ENCODE measurements at regions not wholly inside any gene's neighbourhood (a gene's known extent, or its start where the extent isn't known, plus 50 kb on each side); places are given as distances from the start of the nearest gene placed in this dataset.
"Not testable (repeated sequence)": the region's sequence is repeated elsewhere in the genome, so short reads cannot be mapped to it uniquely, and the experiment has no call there.

DNA sequence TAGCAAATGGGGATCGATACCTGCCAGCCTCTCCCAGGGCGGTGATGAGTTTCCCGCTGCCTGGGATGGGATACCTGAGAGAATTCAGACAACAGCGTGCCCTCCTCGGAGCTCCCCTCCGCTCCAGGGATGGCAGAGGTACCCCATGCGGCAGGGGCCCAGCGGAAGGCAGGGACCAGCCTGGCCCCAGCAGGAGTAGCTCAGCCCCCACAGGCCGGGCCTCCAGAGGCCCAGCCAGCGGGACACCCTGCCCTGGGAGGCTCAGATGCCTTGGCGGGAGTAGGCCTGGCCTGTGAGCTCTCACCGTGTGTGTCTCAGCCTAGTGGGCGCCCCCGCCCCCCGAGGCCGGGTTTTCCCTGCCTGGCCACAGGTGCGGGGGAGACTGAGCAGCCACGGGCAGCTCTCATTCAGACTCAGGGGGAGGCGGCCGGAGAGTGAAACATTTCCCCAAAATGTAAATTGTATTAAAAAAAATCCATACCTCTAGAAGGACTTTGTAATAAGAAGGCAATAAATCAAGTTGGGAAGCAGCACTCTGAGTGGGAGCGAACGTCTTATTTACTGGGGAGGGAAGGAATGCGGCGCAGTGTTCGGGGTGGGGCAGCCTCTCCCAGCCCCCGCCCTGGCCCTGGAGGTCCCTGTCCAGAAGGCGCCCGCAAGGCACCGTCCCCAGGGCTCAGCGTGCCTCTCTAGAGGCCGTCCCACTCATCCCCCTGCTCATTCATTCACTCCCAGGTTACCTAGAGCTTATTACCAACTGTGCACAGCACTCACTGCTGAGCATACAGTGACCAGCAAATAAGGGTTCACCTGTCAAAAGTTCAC, 888.0 kb downstream of the BRD1 start:
- DNase-seq: no peak

DNA sequence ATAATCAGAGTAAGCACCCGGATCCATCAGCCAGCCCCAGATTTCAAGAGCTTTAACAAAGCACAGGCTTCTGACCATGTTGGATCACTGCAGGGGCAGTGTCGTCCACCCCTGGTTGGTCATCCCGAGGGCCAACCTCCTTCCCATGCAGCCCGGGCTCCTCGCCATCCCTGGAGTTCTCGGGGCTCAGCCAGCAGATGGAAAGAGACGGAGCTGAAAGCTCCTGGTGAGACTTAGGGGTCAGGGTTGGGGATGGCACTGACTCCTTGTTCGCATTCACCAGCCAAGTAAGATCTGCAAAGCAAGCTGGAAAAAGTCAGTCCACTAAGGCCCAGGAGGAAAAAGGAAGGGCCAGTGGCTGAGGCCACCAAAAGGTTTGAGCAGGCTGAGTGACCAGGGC, 888.9 kb downstream of the BRD1 start:
- no peak for DNase-seq

DNA sequence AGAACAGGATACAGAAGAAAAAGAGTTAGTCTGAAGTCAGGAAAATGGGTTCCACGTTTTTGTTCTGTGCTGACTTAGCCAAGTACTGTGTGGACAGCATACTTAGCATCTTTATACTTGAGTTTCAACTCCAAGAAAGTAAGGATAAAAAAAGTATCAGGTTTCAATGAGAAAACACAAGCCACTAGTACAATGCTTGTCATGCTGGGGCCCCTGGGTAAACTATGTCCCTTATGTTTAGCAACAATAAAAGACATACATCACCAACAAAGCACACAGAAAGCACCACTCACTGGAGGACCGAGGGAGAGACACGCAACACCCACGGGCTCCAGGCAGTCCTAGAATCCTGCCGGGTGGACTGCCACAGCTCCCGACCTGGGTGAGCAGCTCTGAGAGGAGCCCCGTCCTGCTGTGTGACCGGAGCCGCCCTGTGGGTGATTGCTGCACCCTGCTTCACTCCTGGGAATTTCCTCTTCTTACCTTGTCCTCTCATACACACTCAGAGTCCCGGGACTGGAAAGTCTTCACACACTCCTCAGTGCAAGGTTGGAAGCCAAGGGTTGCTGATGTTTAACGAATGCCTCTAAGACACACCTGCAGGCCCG, 890.5 kb downstream of the BRD1 start:
- no peak for DNase-seq

DNA sequence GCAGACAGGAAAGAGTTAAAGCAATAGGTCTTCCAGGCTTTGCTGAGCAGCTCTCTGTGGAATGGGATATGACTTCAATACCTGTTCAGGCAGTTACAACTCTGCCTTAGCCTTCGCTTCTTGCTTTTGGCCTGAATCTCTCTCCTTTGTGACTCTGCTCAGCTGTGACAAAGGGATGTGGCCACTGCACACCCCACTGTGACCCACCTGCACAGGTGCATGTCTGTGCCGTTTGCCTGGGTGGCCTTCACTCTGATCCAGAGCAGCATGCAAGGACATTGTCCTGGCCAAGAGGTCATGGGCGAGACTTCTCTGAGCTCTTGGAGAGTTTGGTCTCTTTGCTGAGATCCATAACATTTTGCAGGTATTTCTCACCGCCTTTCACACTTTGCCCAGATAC, 891.3 kb downstream of the BRD1 start:
- no peak for DNase-seq

DNA sequence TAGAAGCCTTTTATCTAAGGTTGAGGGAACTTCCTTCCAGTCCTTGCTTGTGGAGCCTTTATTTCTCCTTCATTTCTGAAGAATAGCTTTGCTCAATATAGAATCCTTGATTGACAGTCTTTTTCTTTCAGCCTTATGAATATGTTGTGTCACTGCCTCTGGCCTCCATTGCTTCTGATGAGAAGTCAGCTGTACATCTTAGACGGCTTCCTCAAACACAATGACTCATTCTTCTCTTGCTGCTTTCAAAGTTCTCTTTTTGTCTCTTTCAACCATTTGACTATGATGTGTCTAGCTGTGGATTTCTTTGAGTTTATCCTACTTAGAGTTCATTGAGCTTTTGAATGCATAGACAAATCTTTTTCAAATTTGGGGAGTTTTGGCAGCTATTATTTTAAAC, 893.2 kb downstream of the BRD1 start:
- no peak for DNase-seq

DNA sequence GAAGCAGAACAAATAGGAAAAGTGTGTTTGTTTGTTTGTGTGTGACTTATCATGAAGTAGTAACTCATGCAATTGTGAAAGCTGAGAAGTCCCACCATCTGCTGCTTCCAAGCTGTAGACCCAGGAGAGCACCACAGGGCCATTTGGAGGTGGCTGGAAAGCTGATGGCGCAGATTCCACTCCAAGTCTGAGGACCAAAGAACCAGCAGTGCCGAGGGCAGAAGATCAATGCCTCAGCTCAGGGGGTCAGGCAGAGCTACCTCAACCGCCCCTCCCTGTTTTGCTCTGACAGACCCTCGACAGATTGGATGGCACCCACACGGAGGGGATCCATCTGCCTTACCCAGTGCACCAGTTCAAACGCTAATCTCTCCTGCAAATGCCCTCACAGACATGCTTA, 896.2 kb downstream of the BRD1 start:
- no peak for DNase-seq

DNA sequence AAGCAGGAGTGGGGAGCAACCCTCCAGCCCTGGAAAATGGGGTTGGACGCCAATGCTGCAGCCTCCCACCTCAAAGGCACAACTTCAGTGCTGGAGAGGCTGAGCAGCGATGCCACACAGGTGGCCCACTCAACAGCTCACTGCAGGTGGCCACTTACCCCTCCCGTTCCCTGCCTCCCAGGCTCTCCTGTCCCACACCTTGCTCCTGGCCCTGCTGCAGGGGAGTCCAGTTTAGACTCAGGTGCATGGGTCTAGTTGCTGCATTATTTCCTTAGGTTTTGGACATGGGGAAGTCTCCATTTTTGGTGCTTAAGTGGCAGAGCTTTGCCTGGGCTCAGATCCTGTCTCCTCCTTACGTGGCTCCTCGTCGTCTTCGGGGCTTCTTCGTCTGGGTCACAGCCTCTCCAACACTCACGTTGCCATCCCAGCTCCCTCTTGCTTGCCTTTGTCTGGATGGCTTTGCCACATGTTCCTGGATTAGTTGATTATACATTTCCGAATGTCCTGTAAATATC, 898.3 kb downstream of the BRD1 start:
- DNase-seq: no peak

DNA sequence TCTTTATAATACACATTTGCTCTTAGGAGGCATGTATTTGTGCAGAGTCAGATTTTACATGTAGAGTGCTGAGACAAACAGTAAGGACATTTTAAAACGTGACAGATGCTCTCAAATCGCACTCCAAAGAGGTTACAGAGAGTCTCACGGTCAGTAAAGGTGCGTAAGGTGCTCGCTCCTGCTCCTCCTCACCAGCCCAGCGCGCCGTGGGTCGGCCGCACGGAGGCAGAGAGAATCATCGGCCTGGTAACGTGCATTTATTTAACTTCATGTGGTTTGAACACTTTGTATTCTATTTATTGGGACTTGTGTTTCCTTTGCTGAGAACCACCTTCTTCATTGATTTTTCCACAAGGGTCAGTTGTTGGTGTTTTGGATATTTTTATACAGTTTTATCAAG, 900.1 kb downstream of the BRD1 start:
- no peak for DNase-seq

DNA sequence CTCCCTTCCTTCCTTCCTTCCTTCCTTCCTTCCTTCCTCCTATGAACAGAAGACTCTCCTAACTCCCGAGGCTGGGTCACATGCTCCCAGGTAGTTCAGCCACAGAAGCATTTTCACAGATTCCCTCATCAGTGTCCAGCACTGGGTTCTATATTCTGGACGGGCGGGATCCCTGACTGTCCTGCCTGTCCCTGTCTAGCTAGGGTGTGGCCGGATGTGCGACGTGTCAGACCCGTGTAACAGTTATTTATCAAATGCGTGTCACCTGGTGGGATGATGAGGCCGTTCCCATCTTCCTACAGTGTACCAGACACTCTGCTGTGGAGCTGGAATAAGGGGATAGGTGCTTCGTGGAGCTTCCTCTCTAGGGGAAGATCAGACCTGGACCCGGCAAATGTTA, 901.0 kb downstream of the BRD1 start:
- DNase-seq: no peak

DNA sequence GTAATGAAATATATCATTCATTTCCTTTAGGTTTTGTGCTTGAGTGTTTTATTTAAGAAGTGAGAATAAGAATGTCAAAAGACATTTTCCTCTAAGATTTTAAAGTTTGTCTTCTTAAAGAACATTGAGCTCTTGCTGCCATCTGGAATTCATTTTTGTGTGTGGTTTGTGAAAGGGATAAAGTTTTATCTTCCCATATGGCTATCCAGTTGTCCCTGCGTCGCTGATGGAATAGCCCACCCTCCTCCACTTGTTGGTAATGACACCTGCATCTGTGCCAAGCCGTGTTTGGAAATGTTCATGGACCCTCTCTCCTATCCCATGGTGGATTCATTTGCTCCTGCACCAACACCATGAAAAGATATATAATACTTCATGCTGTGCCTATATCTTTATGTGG, 901.5 kb downstream of the BRD1 start:
- no peak for DNase-seq

DNA sequence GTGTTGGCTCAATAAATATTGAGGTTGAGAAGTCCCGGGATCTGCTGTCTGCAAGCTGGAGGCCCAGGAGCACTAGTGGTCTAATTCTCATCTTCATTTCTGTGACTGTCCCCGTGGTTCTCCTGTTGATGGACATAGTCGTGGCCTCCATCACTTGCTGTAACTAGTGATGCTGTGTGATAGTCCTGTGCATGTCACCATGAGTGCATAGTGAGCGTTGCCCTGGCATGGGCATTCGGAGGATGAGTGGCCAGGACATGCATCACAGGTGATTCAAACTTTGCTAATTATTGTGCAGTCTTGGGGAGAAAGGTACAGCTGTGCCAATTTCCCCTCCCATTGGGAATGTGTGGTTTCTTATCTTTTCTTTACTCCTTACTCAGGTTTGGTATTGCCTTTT, 902.2 kb downstream of the BRD1 start:
- no peak for DNase-seq

DNA sequence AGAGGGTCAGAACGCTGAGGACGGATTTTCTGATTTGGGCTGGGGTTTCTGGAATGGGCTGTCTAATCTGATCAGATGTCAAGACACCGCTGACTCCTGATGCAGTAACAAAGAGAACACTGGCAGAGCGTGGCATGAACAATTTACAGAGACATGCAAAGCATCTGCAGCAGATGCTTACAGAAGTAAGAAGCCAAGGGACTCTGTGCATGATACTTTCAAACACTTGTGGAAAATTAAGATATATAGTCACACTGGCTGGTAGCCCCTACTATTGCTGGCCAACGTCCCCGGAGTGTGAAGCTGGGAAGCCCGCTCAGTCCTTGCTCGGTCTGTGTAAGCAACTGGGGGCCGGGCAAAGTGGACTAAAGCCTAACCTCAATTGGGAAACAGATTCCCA, 903.7 kb downstream of the BRD1 start:
- peak in 1 of 51 donors; percentile 17 for DNase-seq

DNA sequence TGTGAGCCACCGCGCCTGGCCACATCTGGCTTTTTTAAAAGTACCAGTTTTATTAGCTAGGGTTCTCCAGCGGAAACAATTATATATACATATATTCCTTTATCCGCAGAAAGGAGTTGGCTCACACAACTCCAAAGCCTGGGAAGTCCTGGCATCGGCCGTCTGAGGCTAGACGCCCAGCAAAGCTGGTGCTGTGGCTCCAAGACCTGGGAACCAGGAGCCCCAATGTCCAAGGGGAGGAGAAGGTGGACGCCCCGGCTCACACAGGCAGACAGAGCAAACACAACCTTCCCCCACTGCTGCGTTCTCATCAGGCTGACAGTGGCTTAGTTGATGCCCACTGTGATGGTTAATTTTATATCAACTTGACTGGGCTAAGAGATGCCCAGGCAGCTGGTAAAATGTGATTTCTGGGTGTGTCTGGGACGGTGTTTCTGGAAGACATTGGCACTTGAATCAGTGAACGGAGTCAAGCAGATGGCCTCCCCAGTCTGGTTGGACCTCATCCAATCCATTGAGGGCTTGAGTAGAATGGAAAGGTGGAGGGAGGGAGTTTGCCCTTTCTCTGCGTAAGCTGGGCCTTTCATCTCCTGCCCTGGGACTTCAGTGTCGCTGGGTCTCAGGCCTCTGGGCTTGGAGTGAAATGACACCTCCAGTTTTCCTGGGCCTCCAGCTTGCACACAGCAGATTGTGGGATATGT, 904.4 kb downstream of the BRD1 start:
- DNase-seq: no peak

DNA sequence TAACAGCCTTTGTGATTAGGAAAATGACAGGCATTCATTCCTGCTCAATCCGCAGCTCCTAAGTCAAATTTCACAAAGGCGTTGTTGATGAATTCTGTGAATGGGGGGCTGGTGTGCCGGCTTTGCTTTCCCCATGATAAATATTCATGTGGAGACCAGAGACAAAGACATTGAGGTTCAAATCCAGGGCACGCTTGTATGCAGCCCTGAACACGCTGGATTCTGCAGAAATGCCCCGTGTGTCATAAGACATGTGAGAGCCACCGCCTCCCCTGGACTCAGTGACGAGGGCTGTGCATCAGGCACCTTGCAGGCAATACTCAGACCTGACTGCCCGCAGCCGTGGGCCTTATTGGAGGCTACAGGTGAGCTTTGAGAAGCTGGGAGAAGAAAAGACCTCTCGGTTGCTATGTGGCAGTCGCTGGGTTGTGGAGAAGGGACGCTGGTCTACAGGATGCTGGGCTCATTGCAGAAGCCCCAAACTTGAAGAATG, 906.2 kb downstream of the BRD1 start:
- peak in 34 of 51 donors; percentile 17 to 88 (median 62) for DNase-seq

DNA sequence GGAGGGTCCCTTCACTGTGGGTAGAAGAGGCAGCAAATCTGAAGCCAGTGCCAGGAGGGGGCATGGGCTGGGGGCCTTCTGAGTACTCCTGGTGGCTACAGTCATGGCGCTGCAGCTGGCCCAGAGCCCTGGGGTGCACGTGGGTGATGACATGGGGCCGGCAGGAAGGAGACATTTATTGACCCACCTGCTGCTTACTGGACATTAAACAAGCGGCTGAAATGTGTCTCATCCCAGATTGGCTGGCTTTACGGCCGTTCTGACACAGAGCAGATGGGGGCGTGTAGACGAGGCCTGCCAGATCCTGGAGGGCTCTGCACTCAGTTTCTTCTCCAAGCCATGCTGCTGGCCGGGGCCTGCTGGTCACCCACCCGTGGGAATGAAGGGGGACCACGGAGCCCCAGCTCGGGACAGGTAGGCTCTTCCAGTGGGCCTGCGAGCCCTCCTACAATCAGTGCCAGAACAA, 906.9 kb downstream of the BRD1 start:
- DNase-seq: peak in 20 of 51 donors; percentile 29 to 87 (median 52)

DNA sequence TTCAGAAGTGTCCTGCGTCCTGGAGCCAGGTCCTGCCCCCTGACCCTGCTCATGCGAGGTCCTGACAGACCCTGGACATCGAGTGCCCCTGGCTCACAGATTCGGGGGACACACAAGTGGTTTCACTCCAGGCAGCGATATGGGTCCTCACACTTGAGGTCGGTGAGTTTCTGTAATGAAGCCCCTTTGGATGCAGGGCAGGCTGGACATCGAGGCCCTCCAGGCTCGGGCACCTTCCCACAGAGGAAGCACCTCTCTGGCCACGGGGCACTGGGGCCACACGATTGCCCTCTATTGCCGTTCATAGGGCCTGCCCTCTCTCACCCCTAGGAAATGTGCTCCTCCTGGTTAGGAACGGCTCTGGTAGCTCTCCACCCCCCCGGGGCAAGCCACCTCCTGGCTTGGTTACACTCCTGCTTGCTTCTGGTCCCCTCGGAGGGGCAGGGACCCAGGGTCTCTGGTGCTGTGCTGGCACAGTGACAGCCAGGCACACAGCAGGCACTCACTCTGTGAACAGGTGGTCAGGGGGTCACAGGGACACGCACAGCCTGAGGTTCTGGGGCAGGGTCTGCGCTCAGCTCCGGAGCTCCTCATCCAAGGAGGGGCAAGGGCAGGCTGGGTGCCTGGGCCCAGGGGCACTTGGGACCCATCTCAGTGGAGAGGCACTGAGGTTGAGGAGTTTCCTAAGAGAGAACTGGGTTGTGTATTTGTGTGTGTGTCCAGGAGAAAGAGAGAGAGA, 907.7 kb downstream of the BRD1 start:
- DNase-seq: no peak

DNA sequence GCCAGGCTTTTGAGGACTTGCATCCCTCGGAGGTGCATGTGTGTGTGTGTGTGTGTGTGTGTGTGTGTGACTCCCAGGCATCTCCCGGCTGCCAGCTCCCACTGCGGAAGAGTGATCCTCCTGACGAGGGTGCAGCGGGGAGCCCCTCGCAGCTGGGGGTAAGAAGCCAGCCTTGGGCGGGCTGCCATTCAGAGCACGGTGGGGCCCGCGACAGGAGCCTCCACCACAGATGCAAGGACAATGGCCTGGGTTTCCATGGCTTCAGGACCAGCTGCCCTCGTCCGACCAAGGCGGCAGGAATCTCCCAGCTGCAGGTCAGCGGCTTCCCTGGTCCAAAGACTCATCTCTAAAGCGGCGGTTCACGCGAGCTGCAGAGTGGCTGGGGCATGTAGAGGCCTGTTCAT, 908.5 kb downstream of the BRD1 start:
- peak in 10 of 51 donors; percentile 19 to 76 (median 40) for DNase-seq

DNA sequence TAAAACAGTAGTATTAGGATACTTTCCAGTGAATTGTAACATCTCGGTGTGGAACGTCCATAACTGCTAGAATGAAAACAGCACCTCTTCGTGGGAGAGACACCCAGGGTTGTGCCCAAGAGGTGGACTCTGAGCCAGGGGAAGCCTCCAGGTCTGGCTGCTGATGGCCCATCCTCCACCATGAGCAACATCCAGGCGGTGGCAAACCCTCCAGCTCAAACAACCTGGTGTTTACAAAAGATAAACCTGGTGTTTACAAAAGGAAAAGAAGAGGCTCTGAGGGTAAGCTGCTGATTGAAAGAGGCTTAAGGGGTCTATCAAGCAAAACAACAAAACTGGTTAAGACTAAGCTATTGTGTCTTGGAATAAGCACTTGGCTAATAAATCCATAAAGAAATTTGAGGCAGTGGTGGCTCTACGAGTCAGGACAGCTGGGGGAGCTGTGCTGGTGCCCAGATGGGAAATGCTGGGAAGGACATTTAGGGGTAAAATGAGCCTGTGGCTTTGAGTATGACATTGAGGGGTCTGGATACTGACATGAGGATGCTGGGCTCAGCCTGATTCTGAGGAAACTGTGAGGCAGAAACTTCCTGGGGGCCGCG, 909.0 kb downstream of the BRD1 start:
- DNase-seq: peak in 1 of 51 donors; percentile 64

DNA sequence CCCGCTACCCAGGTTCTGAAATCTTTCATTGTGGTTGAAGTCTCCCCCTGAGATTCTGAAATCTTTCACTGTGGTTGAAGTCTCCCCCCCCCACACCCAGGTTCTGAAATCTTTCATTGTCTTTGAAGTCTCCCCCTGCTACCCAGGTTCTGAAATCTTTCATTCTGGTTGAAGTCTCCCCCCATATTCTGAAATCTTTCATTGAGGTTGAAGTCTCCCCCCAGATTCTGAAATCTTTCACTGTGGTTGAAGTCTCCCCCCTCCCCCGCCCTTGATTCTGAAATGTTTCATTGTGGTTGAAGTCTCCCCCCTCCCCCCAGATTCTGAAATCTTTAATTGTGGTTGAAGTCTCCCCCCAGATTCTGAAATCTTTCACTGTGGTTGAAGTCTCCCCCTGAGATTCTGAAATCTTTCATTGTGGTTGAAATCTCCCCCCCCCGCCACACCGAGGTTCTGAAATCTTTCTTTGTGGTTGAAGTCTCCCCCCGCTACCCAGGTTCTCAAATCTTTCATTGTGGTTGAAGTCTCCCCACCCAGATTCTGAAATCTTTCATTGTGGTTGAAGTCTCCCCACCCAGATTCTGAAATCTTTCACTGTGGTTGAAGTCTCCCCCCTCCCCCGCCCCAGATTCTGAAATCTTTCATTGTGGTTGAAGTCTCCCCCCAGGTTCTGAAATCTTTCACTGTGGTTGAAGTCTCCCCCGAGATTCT, 915.2 kb downstream of the BRD1 start:
- DNase-seq: peak in 1 of 51 donors; percentile 29

DNA sequence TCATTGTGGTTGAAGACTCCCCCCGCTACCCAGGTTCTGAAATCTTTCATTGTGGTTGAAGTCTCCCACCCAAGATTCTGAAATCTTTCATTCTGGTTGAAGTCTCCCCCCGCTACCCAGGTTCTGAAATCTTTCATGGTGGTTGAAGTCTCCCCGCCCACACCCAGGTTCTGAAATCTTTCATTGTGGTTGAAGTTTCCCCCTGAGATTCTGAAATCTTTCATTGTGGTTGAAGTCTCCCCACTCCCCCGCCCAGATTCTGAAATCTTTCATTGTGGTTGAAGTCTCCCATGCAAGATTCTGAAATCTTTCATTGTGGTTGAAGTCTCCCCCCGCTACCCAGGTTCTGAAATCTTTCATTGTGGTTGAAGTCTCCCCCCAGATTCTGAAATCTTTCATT, 916.0 kb downstream of the BRD1 start:
- not testable (repeated sequence) for DNase-seq

Measured in hypothalamus (tissue), 51 donors.